ENCODE measurements at regions not wholly inside any gene's neighbourhood (a gene's known extent, or its start where the extent isn't known, plus 50 kb on each side); places are given as distances from the start of the nearest gene placed in this dataset.

GRCh38 chr12:72082986-72083820, 144.6 kb downstream of the TPH2 start:
- DNase-seq (ENCODE audit: low read depth in 4 of 4, low spot score in 3 of 4): no peak

- DNase-seq (ENCODE audit: low read depth in 4 of 4, low spot score in 3 of 4): no peak
These were observed 145.4 kb downstream of the TPH2 start for GRCh38 chr12:72084061-72084460.

- no peak for DNase-seq (ENCODE audit: low read depth in 4 of 4, low spot score in 3 of 4)
These were observed 146.2 kb downstream of the TPH2 start for GRCh38 chr12:72084880-72085279.

DNA sequence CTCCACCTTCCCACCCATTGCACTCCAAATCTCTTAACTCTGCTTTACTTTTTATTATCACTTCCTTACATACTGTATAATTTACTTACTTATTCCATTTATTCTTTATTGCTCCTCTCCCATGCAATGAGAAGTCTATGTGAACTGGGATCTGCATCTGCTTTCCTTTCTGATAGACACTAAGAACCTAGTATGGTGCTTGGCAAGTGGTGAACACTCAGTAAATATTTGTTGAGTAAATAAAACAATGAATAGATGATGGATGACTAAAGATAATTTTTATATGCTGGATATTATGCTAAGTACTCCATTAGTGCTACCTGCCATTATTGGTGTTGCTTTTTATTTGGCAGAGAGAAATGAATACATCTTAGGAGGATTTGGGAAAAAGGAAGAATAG, 151.0 kb downstream of the TPH2 start:
- DNase-seq (ENCODE audit: low read depth in 4 of 4, low spot score in 3 of 4): no peak

DNA sequence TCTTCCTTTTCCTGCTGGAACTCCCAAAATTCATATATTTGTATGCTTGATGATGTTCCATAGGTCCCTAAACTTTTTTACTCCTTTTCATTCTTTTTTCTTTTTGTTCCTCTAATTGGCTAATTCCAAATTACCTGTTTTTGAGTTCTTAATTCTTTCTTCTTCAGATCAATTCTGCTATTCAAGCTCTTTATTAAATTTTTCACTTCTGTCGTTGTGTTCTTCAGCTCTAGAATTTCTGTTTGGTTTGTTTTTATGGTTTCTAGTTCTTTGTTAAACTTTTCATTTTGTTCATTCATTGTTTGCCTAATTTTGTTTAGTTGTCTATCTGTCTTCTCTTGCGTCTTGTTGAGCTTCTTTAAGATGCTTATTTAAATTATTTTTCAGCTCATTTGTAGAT, 154.8 kb downstream of the TPH2 start:
- DNase-seq (ENCODE audit: low read depth in 4 of 4, low spot score in 3 of 4): no peak

DNA sequence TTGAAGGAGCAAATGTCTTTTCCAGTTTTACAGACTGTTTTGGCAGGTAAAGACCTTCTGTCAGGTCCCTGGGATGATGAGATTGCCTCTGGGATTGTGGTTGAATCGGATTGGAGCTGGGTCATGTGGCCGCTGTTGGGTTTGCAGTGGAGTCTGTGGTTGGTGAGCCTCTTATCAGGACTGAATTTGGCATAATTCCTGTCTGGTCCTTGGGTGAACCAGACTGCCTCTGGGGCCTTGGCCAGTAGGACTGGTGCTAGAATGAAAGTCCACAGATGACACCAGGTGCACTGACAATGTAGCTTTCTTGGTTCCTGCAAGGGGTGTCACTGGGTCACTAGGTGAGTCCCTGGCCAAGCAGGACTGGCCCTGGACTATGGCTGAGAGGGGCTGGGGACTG, 155.3 kb downstream of the TPH2 start:
- DNase-seq (ENCODE audit: low read depth in 4 of 4, low spot score in 3 of 4): no peak

DNA sequence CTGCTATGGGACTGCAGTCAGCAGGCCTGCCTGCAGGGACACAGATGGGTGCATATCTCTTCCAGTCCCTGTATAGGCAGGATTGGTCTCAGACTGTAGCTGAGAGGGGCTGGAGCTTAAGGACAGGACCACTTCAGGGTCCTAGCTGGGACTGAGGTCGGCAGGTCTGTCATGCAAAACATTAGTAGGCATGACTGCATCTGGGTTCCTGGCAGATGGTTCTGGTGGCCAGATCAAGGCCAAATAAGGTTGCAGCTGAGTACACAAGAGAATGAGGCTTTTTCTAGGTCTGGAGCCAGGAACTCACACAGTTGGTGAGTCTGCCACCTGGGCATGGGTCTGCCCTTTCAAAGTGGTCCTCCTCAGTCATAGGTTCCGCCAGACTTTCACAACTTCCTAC, 155.8 kb downstream of the TPH2 start:
- no peak for DNase-seq (ENCODE audit: low read depth in 4 of 4, low spot score in 3 of 4)

GRCh38 chr12:72095025-72095424, 156.4 kb downstream of the TPH2 start:
- no peak for DNase-seq (ENCODE audit: low read depth in 4 of 4, low spot score in 3 of 4)

DNA sequence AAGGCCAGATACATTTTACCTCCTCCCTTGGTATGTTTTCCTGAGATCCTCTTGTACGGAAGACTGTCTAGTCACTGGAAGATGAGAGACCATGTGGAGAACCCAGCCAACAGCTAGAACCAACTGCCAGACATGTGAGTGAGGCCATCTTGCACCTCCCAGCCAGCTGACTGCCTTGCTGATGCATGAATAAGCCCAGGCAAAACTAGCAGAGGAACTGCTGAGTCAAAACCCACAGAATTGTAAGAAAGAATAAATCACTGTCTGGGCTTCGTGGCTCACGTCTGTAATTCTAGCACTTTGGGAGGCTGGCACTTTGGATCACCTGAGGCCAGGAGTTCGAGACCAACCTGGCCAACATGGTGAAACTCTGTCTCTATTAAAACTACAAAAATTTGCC, 160.0 kb downstream of the TPH2 start:
- DNase-seq (ENCODE audit: low read depth in 4 of 4, low spot score in 3 of 4): no peak

- no peak for DNase-seq (ENCODE audit: low read depth in 4 of 4, low spot score in 3 of 4)
These were observed 162.2 kb downstream of the TPH2 start for GRCh38 chr12:72100854-72101253.

GRCh38 chr12:72102150-72102549, 163.5 kb downstream of the TPH2 start:
- no peak for DNase-seq (ENCODE audit: low read depth in 4 of 4, low spot score in 3 of 4)

DNA sequence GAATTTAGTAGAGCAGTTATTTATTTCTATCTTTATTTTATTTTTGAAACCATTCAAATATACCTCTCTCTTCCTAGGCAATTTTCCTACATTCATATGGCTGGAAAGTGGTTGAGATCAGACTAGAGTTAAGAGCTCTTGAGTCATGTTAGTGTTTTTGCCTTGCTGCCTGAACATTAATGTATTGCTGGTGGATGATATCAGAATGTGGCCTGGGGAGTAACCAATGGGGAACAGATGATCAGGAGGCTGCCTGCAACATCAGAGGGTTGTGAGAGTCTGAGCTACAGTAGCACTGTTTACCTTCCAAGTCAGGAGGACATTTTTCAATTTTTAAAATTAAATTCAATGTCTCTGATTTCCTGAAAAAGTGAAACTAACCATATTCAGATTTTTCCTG, 166.3 kb upstream of the TRHDE start:
- DNase-seq (ENCODE audit: low read depth in 4 of 4, low spot score in 3 of 4): no peak

DNA sequence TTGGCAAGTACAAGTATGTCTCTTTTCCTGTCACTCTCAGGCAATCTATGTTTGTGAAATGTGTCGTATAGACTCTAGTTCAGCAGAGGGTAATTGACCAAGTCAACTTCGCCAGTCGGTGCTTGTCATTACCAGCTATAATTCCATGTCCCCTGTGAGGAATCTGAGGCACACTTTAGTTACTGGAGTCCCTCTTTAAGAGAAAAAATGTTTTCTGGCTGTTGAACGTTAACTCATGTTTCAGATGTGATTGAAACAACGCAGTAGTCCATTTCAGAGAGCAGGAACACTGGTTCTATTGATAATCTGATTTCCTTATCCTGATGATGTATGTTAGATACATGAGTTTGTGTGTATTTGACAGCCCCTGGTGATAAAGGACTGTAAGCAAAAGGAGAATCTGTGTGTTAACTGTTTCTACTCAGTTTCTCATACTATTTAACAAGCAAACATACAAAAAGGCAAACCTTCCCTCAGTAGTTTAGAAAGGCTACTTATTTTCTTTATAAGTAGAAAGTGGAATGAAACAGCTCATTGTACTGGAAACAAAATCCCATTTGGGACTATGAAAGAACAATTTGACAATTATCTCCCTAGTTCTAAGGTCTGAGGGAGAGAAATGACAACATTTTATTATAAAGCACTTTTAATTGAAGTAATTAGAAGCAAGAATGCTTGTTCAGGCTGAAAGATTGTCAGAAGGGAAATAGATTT, 161.1 kb upstream of the TRHDE start:
- DNase-seq (ENCODE audit: low read depth in 4 of 4, low spot score in 3 of 4): no peak

- no peak for DNase-seq (ENCODE audit: low read depth in 4 of 4, low spot score in 3 of 4)
These were observed 160.5 kb upstream of the TRHDE start for GRCh38 chr12:72111706-72112105.

DNA sequence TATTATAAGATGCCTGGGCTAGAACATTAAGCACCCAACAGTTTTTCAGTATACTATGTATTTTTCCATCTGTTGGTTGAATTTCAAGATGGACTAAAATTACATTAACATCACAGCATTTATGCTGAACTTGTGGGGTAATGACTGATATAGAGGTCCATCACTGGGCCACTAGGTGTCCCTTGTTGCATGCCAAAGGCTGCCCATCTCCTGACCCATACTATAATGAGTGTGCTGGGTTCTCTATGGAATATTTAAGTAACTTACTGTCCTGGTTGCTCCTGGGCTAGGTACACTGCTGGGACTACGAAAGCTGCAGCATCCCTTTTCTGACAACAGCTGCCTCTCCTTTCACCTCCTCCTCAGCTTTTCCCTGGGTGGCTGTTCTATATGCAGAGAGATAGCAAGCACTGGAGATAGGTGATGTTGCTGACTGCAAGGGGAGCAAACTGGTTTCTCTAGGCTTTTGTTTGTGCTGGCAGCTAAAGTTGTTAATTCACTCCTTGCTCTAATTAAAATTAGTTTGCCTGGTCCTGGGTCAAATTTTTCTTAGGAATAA, 138.6 kb upstream of the TRHDE start:
- no peak for DNase-seq (ENCODE audit: low read depth in 4 of 4, low spot score in 3 of 4)

GRCh38 chr12:72134246-72135020, 137.7 kb upstream of the TRHDE start:
- DNase-seq (ENCODE audit: low read depth in 4 of 4, low spot score in 3 of 4): no peak

- no peak for DNase-seq (ENCODE audit: low read depth in 4 of 4, low spot score in 3 of 4)
These were observed 137.2 kb upstream of the TRHDE start for GRCh38 chr12:72135021-72135301.

- no peak for DNase-seq (ENCODE audit: low read depth in 4 of 4, low spot score in 3 of 4)
These were observed 135.4 kb upstream of the TRHDE start for GRCh38 chr12:72136792-72137191.

DNA sequence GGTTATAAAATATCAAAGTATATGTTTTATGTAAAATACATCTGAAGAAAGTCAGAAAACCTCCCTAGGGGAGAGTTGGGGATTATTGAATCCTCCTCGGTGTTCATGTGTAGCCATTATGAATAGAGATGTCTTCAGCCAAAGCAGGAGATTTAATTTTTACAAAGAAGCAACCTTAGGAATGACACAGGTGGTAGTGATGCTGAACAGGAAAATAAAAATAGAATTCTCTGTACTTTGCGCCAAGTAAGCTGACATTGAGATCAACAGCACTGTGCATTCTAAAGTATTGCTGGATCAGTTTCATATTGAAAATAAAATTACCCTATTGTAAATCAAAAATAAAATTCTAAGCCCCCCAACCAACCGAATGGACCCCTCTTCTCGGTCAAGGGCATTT, 132.8 kb upstream of the TRHDE start:
- DNase-seq (ENCODE audit: low read depth in 4 of 4, low spot score in 3 of 4): no peak

DNA sequence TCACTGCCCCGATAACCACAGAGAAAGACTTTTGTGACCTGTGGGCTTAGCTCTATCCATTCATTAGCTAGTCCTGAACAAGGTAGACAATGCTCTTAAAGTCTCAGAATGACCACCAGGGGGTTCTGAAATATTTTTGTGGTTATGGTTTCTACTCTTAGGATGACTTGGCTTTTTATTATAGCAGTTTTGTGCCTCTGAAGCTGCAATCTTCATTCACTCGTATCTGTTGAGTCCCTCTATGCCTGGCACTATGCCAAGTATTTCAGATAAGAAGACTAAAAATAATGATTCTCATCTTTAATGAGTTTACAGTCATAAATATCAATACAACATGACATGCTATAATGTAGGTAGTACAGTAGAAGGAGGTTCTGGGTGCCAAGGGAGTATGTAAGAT, 130.8 kb upstream of the TRHDE start:
- no peak for DNase-seq (ENCODE audit: low read depth in 4 of 4, low spot score in 3 of 4)

GRCh38 chr12:72144553-72144952, 127.6 kb upstream of the TRHDE start:
- no peak for DNase-seq (ENCODE audit: low read depth in 4 of 4, low spot score in 3 of 4)

All from left renal pelvis (tissue), 4 donors.